AG04449 (cell line): ENCODE measurements at regions not wholly inside any gene's neighbourhood (a gene's known extent, or its start where the extent isn't known, plus 50 kb on each side); places are given as distances from the start of the nearest gene placed in this dataset.

Experiments used
- CTCF ChIA-PET: fragments of 350-600 bp; formaldehyde crosslinking; extraction: SDS; loops from one replicate; lab custom pipeline; 2021; ENCODE audit warnings: antibody characterized with exemption; lab: Yijun Ruan, JAX
- POLR2A ChIA-PET: fragments of 400-600, 350-600 bp; formaldehyde crosslinking; extraction: SDS; loops from one replicate; lab custom pipeline; 2020; ENCODE audit warnings: antibody characterized with exemption, inconsistent platforms; lab: Yijun Ruan, JAX
- DNase-seq: peaks from one replicate; pipeline ENCODE4 v3.0.0-alpha.2; 2010; ENCODE audit warnings: low read depth, low spot score
- H3K4me3 ChIP-seq: 2 replicates; pipeline ENCODE4 v1.5.1; 2011; ENCODE audit warnings: low read depth, mild to moderate bottlenecking, control low read depth, low read length
- TF ChIP-seq, protein P1 (sequence below): IDR thresholded peaks from one replicate; pipeline ENCODE4 v1.5.1; 2011; ENCODE audit warnings: mild to moderate bottlenecking, moderate library complexity, low read length, control low read depth, inconsistent platforms; ENCODE audit not compliant: insufficient read depth; ENCODE audit errors: missing control alignments

- ChIA-PET POLR2A (no interaction called here), CTCF (no interaction called here)
- TF ChIP-seq, protein P1, sequence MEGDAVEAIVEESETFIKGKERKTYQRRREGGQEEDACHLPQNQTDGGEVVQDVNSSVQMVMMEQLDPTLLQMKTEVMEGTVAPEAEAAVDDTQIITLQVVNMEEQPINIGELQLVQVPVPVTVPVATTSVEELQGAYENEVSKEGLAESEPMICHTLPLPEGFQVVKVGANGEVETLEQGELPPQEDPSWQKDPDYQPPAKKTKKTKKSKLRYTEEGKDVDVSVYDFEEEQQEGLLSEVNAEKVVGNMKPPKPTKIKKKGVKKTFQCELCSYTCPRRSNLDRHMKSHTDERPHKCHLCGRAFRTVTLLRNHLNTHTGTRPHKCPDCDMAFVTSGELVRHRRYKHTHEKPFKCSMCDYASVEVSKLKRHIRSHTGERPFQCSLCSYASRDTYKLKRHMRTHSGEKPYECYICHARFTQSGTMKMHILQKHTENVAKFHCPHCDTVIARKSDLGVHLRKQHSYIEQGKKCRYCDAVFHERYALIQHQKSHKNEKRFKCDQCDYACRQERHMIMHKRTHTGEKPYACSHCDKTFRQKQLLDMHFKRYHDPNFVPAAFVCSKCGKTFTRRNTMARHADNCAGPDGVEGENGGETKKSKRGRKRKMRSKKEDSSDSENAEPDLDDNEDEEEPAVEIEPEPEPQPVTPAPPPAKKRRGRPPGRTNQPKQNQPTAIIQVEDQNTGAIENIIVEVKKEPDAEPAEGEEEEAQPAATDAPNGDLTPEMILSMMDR: no peak
- no peak for DNase-seq
- no peak overlapping the region for H3K4me3 ChIP-seq
These were observed 92.5 kb upstream of the TEX13D start for GRCh38 chrX:124239911-124240310.

DNA sequence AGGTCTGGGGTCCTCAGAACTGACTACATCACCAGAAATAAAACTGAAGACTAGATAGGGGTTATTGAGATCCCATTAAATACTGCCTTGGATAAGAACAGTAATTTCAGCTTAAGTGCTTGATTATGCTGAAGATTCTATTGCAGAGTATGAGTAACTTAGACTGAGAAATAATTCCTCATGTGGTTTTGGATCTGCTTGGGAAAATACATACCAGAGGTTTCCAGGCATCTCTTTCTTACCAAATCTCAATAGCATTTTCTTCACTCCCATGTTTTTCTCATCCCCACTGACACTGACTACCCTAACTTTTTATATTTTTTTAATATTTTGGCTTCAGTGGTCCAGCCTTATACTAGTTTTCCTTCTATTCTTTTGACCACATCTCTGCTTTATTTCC, 92.0 kb upstream of the TEX13D start:
- ChIA-PET POLR2A (no interaction called here), CTCF (no interaction called here)
- TF ChIP-seq, protein P1: no peak
- no peak overlapping the region for H3K4me3 ChIP-seq
- no peak for DNase-seq

DNA sequence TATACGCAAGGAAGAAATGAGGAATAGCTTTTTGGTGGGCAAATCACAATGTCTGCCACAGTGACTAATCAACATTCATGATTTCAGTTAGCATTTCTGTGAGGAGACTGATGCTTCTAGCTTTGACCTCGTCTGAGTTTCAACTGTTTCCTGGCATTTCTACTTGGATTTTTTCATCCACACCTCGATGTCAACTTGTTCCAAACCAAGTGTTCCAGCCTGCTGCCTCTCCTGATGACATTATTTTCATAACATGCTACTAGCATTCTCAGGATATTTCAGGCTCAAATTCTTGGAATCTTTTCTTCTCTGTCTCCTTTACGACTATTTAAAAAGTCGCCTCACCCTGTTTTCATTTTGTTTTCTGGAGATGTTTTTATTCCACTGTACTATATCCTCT, 90.3 kb upstream of the TEX13D start:
- ChIA-PET POLR2A (no interaction called here), CTCF (no interaction called here)
- TF ChIP-seq, protein P1: no peak
- DNase-seq: no peak
- no peak overlapping the region for H3K4me3 ChIP-seq

- TF ChIP-seq, protein P1: no peak
- ChIA-PET POLR2A (no interaction called here), CTCF (no interaction called here)
- no peak overlapping the region for H3K4me3 ChIP-seq
- DNase-seq: no peak
These were observed 83.1 kb upstream of the TEX13D start for GRCh38 chrX:124249345-124249744.

GRCh38 chrX:124250835-124251437, 81.5 kb upstream of the TEX13D start:
- CTCF ChIA-PET: no interaction called here
- TF ChIP-seq, protein P1: no peak
- no peak for DNase-seq
- no peak overlapping the region for H3K4me3 ChIP-seq
- POLR2A ChIA-PET: no interaction called here

DNA sequence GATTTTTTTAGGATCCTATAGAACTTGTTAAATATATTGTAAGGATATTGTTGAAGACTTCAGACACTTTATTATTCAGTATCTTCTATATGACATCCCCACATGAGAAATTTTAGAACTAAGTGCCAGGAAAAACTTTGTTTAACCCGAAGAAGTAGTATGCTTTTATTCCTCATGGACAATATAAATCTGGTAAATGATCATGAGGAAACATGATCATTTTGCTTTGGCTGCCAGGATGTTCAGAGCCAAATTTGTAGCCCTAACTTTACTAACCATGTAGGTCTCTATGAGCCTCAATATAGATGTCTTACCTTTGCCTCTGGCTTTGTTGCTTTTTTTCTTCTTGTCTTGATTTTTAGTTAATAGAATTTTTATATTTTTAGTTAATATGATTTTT, 77.8 kb upstream of the TEX13D start:
- TF ChIP-seq, protein P1: no peak
- H3K4me3 ChIP-seq: no peak overlapping the region
- CTCF ChIA-PET: no interaction called here
- no peak for DNase-seq
- POLR2A ChIA-PET: no interaction called here
